DOHH2 (cell line): ENCODE measurements at regions not wholly inside any gene's neighbourhood (a gene's known extent, or its start where the extent isn't known, plus 50 kb on each side); places are given as distances from the start of the nearest gene placed in this dataset.

ENCODE experiments used
- EZH2phosphoT487 ChIP-seq: fragments of 200-600 bp; sonication (generic); IDR thresholded peaks from 2 replicates; pipeline ENCODE4 v1.6.1; 2017; ENCODE audit warnings: borderline replicate concordance, mild to moderate bottlenecking, antibody characterized with exemption, low read length, moderate library complexity, mixed read lengths
- TF ChIP-seq, protein P1 (sequence below): fragments of 200-600 bp; sonication (generic); IDR thresholded peaks from one replicate; pipeline ENCODE4 v1.5.1; 2014; ENCODE audit warnings: antibody characterized with exemption, mild to moderate bottlenecking, low read depth, low read length; ENCODE audit not compliant: poor library complexity, severe bottlenecking

DNA sequence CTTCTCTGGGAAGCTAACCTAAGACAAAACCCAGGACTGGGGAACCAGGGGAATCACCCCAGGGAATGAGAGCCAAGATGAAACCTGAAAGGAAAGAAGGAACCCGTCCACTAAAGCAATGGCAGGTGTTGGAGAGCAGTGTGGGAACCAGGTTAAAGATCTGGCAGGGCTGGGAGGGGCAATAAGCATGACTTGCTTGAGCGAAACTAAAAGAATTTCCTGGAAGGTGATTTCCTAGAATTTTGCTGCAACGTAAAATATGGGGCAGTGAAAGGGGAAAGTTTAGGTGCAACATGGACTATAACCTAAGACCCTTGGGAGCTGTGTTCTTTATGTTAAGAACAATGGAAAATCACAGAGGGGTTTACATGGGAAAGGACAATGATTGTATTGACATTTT, 126.2 kb upstream of the SSTR4 start:
- TF ChIP-seq, protein P1, sequence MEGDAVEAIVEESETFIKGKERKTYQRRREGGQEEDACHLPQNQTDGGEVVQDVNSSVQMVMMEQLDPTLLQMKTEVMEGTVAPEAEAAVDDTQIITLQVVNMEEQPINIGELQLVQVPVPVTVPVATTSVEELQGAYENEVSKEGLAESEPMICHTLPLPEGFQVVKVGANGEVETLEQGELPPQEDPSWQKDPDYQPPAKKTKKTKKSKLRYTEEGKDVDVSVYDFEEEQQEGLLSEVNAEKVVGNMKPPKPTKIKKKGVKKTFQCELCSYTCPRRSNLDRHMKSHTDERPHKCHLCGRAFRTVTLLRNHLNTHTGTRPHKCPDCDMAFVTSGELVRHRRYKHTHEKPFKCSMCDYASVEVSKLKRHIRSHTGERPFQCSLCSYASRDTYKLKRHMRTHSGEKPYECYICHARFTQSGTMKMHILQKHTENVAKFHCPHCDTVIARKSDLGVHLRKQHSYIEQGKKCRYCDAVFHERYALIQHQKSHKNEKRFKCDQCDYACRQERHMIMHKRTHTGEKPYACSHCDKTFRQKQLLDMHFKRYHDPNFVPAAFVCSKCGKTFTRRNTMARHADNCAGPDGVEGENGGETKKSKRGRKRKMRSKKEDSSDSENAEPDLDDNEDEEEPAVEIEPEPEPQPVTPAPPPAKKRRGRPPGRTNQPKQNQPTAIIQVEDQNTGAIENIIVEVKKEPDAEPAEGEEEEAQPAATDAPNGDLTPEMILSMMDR: no peak
- TF ChIP-seq EZH2phosphoT487: no peak
